AG04450 (cell line): ENCODE measurements at regions not wholly inside any gene's neighbourhood (a gene's known extent, or its start where the extent isn't known, plus 50 kb on each side); places are given as distances from the start of the nearest gene placed in this dataset.

Source experiments
- CTCF ChIA-PET: fragments of 300-600, 350-600 bp; formaldehyde crosslinking; extraction: SDS; loops from one replicate; lab custom pipeline; 2022; ENCODE audit warnings: antibody characterized with exemption, inconsistent platforms; lab: Charles Lee
- POLR2A ChIA-PET: fragments of 350-600 bp; formaldehyde crosslinking; extraction: SDS; loops from one replicate; lab custom pipeline; 2021; ENCODE audit warnings: antibody characterized with exemption, inconsistent platforms; lab: Yijun Ruan, JAX
- DNase-seq: peaks from one replicate; pipeline ENCODE4 v3.0.0-alpha.2; 2011; ENCODE audit warnings: low read depth, low spot score
- H3K27ac ChIP-seq: one replicate; pipeline ENCODE4 v1.5.1; 2012; ENCODE audit warnings: low read depth, low read length, control low read depth
- H3K27me3 ChIP-seq: one replicate; pipeline ENCODE4 v1.6.0; 2012; ENCODE audit warnings: low read length; ENCODE audit not compliant: control insufficient read depth, insufficient read depth
- H3K4me3 ChIP-seq: 2 replicates; pipeline ENCODE4 v1.5.1; 2011; ENCODE audit warnings: mild to moderate bottlenecking, low read depth, low read length, control low read depth
- H3K9me3 ChIP-seq: 2 replicates; pipeline ENCODE4 v1.5.1; 2012; ENCODE audit warnings: low read length; ENCODE audit not compliant: control insufficient read depth, insufficient read depth
- CTCF ChIP-seq: IDR thresholded peaks from 2 replicates; pipeline ENCODE4 v1.5.1; 2011; ENCODE audit warnings: low read depth, low read length, control low read depth, inconsistent platforms

- Histone ChIP-seq H3K27me3 (no peaks in the 10 kb centered on the region), H3K4me3 (no peak overlapping the region), H3K9me3 (peaks cover 3% of the 10 kb centered on the region; the same call in 1 of the 2 replicates), H3K27ac (no peak overlapping the region)
- ChIA-PET CTCF (no interaction called here), POLR2A (no interaction called here)
- TF ChIP-seq CTCF = no peak
- no peak for DNase-seq
Observed at GRCh38 chr4:161160718-161161117, 1003.1 kb downstream of the FSTL5 start.

- Histone ChIP-seq H3K4me3 (no peak overlapping the region), H3K9me3 (peaks cover 28% of the 10 kb centered on the region), H3K27ac (no peak overlapping the region), H3K27me3 (no peaks in the 10 kb centered on the region)
- no peak for DNase-seq
- TF ChIP-seq CTCF = no peak
- ChIA-PET CTCF (no interaction called here), POLR2A (no interaction called here)
Observed at GRCh38 chr4:161148051-161148450, 1015.7 kb downstream of the FSTL5 start.

- no peak overlapping the region for H3K4me3 ChIP-seq
- no peaks in the 10 kb centered on the region for H3K27me3 ChIP-seq
- peaks cover 13% of the 10 kb centered on the region for H3K9me3 ChIP-seq
- H3K27ac ChIP-seq = no peak overlapping the region
- ChIA-PET CTCF (no interaction called here), POLR2A (no interaction called here)
- no peak for TF ChIP-seq CTCF
- DNase-seq = no peak
Observed at GRCh38 chr4:161143375-161143774, 1020.4 kb downstream of the FSTL5 start.

GRCh38 chr4:161134795-161135194 lies 1029.0 kb downstream of the FSTL5 start:
- H3K27me3 ChIP-seq = no peaks in the 10 kb centered on the region
- H3K4me3 ChIP-seq = no peak overlapping the region
- H3K27ac ChIP-seq = no peak overlapping the region
- POLR2A ChIA-PET = no interaction called here
- no peak for TF ChIP-seq CTCF
- peaks cover 7% of the 10 kb centered on the region; the same call in 1 of the 2 replicates for H3K9me3 ChIP-seq
- CTCF ChIA-PET = no interaction called here
- no peak for DNase-seq

GRCh38 chr4:161133586-161134276 lies 1030.1 kb downstream of the FSTL5 start:
- no peak for TF ChIP-seq CTCF
- no peak for DNase-seq
- POLR2A ChIA-PET = no interaction called here

More at GRCh38 chr4:161133586-161134276, 1030.1 kb downstream of the FSTL5 start:
- H3K4me3 ChIP-seq = no peak overlapping the region
- H3K27me3 ChIP-seq = no peaks in the 10 kb centered on the region
- H3K27ac ChIP-seq = no peak overlapping the region
- peaks cover 7% of the 10 kb centered on the region; the same call in 1 of the 2 replicates for H3K9me3 ChIP-seq
- CTCF ChIA-PET = no interaction called here
